Ovary (tissue), 7 donors: ENCODE measurements at regions not wholly inside any gene's neighbourhood (a gene's known extent, or its start where the extent isn't known, plus 50 kb on each side); places are given as distances from the start of the nearest gene placed in this dataset.

ENCODE experiments used
- DNase-seq, 5 donors: peaks; one replicate each; pipeline ENCODE4 v3.0.0-alpha.2; 2019 to 2020
- H3K27ac ChIP-seq, 2 donors: fragments of 200-600 bp; one replicate each; pipeline versions ENCODE4 v1.5.1 to v1.8.0; 2019 to 2022
- H3K27me3 ChIP-seq: fragments of 200-600 bp; one replicate; pipeline ENCODE4 v1.8.0; 2022
- H3K36me3 ChIP-seq: fragments of 200-600 bp; sonication (generic); one replicate; pipeline ENCODE4 v1.5.1; 2019
- H3K4me1 ChIP-seq: one replicate; pipeline ENCODE4 v1.8.1; 2013; ENCODE audit warnings: mild to moderate bottlenecking, moderate library complexity; ENCODE audit not compliant: insufficient read depth
- H3K4me3 ChIP-seq: fragments of 200-600 bp; sonication (generic); one replicate; pipeline ENCODE4 v1.5.1; 2017
- H3K9me3 ChIP-seq, 2 donors: fragments of 200-600 bp in 1 of 2; sonication (generic) in 1 of 2; one replicate each; pipeline versions ENCODE4 v1.5.1 to v1.8.1; 2013 to 2019; ENCODE audit warnings: mild to moderate bottlenecking in 1 of 2, moderate library complexity in 1 of 2
- CTCF ChIP-seq, 3 donors: fragments of 450-650 bp in 2 of 3; fragments of 200-600 bp in 1 of 3; IDR thresholded peaks; one replicate each; pipeline versions ENCODE4 v1.5.1 to v1.8.0; 2016 to 2022; ENCODE audit warnings: antibody characterized with exemption in 3 of 3, mild to moderate bottlenecking in 1 of 3
- EP300 ChIP-seq: sonication (generic); formaldehyde crosslinking; IDR thresholded peaks from one replicate; pipeline ENCODE4 v1.6.1; 2017; ENCODE audit warnings: antibody characterized with exemption
- POLR2A ChIP-seq: fragments of 450-650 bp; IDR thresholded peaks from one replicate; pipeline ENCODE4 v1.6.1; 2017; ENCODE audit warnings: antibody characterized with exemption, mild to moderate bottlenecking, moderate library complexity
- WGBS, 3 donors: extraction: QIAGEN DNeasy Blood & Tissue Kit in 1 of 3; methylation state at CpG; one replicate each; pipeline versions ENCODE4 v1.1.5 to v1.1.7; 2013 to 2017; 5-methylcytosine and 5-hydroxymethylcytosine counted together
- intact Hi-C, 4 donors: fragments of 100-400 bp; cut with DNase I; formaldehyde crosslinking; loops; one replicate each; pipeline versions ENCODE4 v1.11.0 to v1.15.1; 2022 to 2023
- donor health status: DM: no; HTN: no; CAD: no; lungs with moderate emphysema.
- donor health status: DM: no; HTN: no; CAD: no.
- donor health status: Bipolar disorder and iron deficiency.
- donor health status: DM: no; HTN: no; CAD: no.
- donor health status: DM: yes; HTN: yes; CAD: no.

GRCh38 chr19:31881988-31882387 is 463.4 kb upstream of the ZNF507 start:
- 88 to 96% (median 89%) methylated on average over 7 of the region's 7 CpGs for WGBS, 3 donors
- H3K9me3 ChIP-seq, result no peaks in the 10 kb centered on the region
- intact Hi-C loops, result no loop called here

GRCh38 chr19:31882709-31883108 is 462.7 kb upstream of the ZNF507 start:
- Histone ChIP-seq H3K4me1 (peaks cover 7% of the 10 kb centered on the region), H3K27ac (no peak overlapping the region), H3K27me3 (no peaks in the 10 kb centered on the region), H3K4me3 (no peak overlapping the region), H3K36me3 (no peaks in the 10 kb centered on the region), H3K9me3 (no peaks in the 10 kb centered on the region)
- TF ChIP-seq EP300, result no peak
- no peak for TF ChIP-seq POLR2A
- TF ChIP-seq CTCF (IDR thresholded peaks at IDR 0.05), result no peak
- no peak for DNase-seq
- intact Hi-C loops, result no loop called here
- WGBS, 3 donors, result 95 to 97% (median 95%) methylated on average over 2 of the region's 2 CpGs

More at GRCh38 chr19:31881988-31882387, 463.4 kb upstream of the ZNF507 start:
- Histone ChIP-seq H3K4me3 (no peak overlapping the region), H3K36me3 (no peaks in the 10 kb centered on the region), H3K4me1 (peaks cover 5% of the 10 kb centered on the region), H3K27me3 (no peaks in the 10 kb centered on the region), H3K27ac (no peak overlapping the region)
- no peak for DNase-seq
- TF ChIP-seq CTCF (IDR thresholded peaks at IDR 0.05) (no peak), POLR2A (no peak), EP300 (no peak)

GRCh38 chr19:31883296-31883990 is 462.0 kb upstream of the ZNF507 start:
- Histone ChIP-seq H3K4me3 (no peak overlapping the region), H3K9me3 (no peaks in the 10 kb centered on the region), H3K36me3 (no peaks in the 10 kb centered on the region), H3K27ac (no peak overlapping the region), H3K4me1 (peaks cover 7% of the 10 kb centered on the region), H3K27me3 (no peaks in the 10 kb centered on the region)
- WGBS, 3 donors, result 92 to 95% (median 95%) methylated on average over 17 of the region's 17 CpGs
- intact Hi-C loops, result no loop called here
- TF ChIP-seq POLR2A, result no peak
- TF ChIP-seq EP300, result no peak
- TF ChIP-seq CTCF (IDR thresholded peaks at IDR 0.05), result no peak
- no peak for DNase-seq

GRCh38 chr19:31885280-31885853 is 460.0 kb upstream of the ZNF507 start:
- Histone ChIP-seq H3K36me3 (no peaks in the 10 kb centered on the region), H3K4me3 (no peak overlapping the region), H3K27ac (no peak overlapping the region), H3K27me3 (no peaks in the 10 kb centered on the region), H3K9me3 (no peaks in the 10 kb centered on the region), H3K4me1 (peaks cover 15% of the 10 kb centered on the region)
- WGBS, 3 donors, result 71 to 76% (median 73%) methylated on average over 8 of the region's 8 CpGs
- no peak for DNase-seq
- intact Hi-C loops, result no loop called here
- no peak for TF ChIP-seq CTCF (IDR thresholded peaks at IDR 0.05)
- TF ChIP-seq POLR2A, result no peak
- TF ChIP-seq EP300, result no peak
